H1 (cell line): ENCODE measurements at regions not wholly inside any gene's neighbourhood (a gene's known extent, or its start where the extent isn't known, plus 50 kb on each side); places are given as distances from the start of the nearest gene placed in this dataset.

Source experiments
- POU5F1 ChIP-seq: IDR thresholded peaks from 2 replicates; pipeline ENCODE4 v1.6.1; 2011; ENCODE audit warnings: low read depth, mild to moderate bottlenecking, low read length, moderate library complexity
- RXRA ChIP-seq: IDR thresholded peaks from 2 replicates; pipeline ENCODE4 v1.6.1; 2011; ENCODE audit warnings: low read depth, mild to moderate bottlenecking, low read length, moderate library complexity; ENCODE audit not compliant: insufficient read depth
- TCF12 ChIP-seq: IDR thresholded peaks from 2 replicates; pipeline ENCODE4 v1.6.1; 2011; ENCODE audit warnings: low read depth, mild to moderate bottlenecking, low read length
- TF ChIP-seq, protein P1 (sequence below): fragments of 300-600 bp; sonication (generic); IDR thresholded peaks from 2 replicates; pipeline ENCODE4 v1.7.1; 2012; ENCODE audit warnings: low read length, moderate library complexity, mild to moderate bottlenecking, inconsistent platforms; ENCODE audit not compliant: insufficient replicate concordance
- TF ChIP-seq, protein P2 (sequence below): IDR thresholded peaks from 2 replicates; pipeline ENCODE4 v1.6.1; 2011; ENCODE audit warnings: low read depth, mild to moderate bottlenecking, low read length; ENCODE audit not compliant: insufficient read depth

DNA sequence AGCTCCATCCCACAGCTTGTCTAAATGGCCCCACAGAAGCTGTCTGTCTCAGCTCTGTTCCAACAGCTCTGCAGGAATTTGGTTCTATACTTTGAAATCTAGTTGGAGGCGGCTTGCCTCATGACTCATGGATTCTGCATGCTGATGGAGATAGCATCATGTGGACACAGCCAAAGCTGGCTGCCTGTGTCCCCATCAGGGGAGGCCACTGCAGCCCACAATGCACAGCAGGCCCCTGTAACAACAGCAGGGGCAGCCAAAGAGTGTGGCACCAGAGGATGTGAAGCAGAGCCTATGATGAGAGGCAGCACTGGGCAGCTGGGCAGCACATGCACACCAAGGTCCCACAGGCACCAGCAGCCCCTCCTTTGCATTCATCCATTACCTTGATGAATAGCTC is 67.2 kb downstream of the DCAF12L1 start (continued):
- TF ChIP-seq, protein P1, sequence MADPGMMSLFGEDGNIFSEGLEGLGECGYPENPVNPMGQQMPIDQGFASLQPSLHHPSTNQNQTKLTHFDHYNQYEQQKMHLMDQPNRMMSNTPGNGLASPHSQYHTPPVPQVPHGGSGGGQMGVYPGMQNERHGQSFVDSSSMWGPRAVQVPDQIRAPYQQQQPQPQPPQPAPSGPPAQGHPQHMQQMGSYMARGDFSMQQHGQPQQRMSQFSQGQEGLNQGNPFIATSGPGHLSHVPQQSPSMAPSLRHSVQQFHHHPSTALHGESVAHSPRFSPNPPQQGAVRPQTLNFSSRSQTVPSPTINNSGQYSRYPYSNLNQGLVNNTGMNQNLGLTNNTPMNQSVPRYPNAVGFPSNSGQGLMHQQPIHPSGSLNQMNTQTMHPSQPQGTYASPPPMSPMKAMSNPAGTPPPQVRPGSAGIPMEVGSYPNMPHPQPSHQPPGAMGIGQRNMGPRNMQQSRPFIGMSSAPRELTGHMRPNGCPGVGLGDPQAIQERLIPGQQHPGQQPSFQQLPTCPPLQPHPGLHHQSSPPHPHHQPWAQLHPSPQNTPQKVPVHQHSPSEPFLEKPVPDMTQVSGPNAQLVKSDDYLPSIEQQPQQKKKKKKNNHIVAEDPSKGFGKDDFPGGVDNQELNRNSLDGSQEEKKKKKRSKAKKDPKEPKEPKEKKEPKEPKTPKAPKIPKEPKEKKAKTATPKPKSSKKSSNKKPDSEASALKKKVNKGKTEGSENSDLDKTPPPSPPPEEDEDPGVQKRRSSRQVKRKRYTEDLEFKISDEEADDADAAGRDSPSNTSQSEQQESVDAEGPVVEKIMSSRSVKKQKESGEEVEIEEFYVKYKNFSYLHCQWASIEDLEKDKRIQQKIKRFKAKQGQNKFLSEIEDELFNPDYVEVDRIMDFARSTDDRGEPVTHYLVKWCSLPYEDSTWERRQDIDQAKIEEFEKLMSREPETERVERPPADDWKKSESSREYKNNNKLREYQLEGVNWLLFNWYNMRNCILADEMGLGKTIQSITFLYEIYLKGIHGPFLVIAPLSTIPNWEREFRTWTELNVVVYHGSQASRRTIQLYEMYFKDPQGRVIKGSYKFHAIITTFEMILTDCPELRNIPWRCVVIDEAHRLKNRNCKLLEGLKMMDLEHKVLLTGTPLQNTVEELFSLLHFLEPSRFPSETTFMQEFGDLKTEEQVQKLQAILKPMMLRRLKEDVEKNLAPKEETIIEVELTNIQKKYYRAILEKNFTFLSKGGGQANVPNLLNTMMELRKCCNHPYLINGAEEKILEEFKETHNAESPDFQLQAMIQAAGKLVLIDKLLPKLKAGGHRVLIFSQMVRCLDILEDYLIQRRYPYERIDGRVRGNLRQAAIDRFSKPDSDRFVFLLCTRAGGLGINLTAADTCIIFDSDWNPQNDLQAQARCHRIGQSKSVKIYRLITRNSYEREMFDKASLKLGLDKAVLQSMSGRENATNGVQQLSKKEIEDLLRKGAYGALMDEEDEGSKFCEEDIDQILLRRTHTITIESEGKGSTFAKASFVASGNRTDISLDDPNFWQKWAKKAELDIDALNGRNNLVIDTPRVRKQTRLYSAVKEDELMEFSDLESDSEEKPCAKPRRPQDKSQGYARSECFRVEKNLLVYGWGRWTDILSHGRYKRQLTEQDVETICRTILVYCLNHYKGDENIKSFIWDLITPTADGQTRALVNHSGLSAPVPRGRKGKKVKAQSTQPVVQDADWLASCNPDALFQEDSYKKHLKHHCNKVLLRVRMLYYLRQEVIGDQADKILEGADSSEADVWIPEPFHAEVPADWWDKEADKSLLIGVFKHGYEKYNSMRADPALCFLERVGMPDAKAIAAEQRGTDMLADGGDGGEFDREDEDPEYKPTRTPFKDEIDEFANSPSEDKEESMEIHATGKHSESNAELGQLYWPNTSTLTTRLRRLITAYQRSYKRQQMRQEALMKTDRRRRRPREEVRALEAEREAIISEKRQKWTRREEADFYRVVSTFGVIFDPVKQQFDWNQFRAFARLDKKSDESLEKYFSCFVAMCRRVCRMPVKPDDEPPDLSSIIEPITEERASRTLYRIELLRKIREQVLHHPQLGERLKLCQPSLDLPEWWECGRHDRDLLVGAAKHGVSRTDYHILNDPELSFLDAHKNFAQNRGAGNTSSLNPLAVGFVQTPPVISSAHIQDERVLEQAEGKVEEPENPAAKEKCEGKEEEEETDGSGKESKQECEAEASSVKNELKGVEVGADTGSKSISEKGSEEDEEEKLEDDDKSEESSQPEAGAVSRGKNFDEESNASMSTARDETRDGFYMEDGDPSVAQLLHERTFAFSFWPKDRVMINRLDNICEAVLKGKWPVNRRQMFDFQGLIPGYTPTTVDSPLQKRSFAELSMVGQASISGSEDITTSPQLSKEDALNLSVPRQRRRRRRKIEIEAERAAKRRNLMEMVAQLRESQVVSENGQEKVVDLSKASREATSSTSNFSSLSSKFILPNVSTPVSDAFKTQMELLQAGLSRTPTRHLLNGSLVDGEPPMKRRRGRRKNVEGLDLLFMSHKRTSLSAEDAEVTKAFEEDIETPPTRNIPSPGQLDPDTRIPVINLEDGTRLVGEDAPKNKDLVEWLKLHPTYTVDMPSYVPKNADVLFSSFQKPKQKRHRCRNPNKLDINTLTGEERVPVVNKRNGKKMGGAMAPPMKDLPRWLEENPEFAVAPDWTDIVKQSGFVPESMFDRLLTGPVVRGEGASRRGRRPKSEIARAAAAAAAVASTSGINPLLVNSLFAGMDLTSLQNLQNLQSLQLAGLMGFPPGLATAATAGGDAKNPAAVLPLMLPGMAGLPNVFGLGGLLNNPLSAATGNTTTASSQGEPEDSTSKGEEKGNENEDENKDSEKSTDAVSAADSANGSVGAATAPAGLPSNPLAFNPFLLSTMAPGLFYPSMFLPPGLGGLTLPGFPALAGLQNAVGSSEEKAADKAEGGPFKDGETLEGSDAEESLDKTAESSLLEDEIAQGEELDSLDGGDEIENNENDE, result no peak
- TF ChIP-seq, protein P2, sequence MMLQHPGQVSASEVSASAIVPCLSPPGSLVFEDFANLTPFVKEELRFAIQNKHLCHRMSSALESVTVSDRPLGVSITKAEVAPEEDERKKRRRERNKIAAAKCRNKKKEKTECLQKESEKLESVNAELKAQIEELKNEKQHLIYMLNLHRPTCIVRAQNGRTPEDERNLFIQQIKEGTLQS, result no peak
- TF ChIP-seq POU5F1, result no peak
- TF ChIP-seq RXRA, result no peak
- no peak for TF ChIP-seq TCF12
